Osteoblast (primary cell): ENCODE measurements at regions not wholly inside any gene's neighbourhood (a gene's known extent, or its start where the extent isn't known, plus 50 kb on each side); places are given as distances from the start of the nearest gene placed in this dataset.
A peak's percentile ranks its signal among the peaks of the same experiment; 100 is the strongest.

Source experiments
- DNase-seq: peaks from one replicate; pipeline ENCODE4 v3.0.0; 2011; ENCODE audit warnings: low spot score, mixed read lengths; ENCODE audit not compliant: insufficient read length; ENCODE audit errors: missing footprints
- H2AFZ ChIP-seq: 2 replicates; pipeline ENCODE4 v1.6.0; 2011; ENCODE audit warnings: mild to moderate bottlenecking, low read length
- H3K27ac ChIP-seq: 2 replicates; pipeline ENCODE4 v1.5.1; 2011; ENCODE audit warnings: mild to moderate bottlenecking, low read depth, low read length, moderate library complexity
- H3K27me3 ChIP-seq: 2 replicates; pipeline ENCODE4 v1.6.0; 2012; ENCODE audit warnings: mild to moderate bottlenecking, control low read depth, inconsistent platforms, low read length, moderate library complexity; ENCODE audit not compliant: insufficient read depth
- H3K36me3 ChIP-seq: 2 replicates; pipeline ENCODE4 v1.5.1; 2011; ENCODE audit warnings: mild to moderate bottlenecking, low read length, control low read depth, moderate library complexity; ENCODE audit not compliant: insufficient read depth
- H3K4me1 ChIP-seq: 2 replicates; pipeline ENCODE4 v1.5.1; 2011; ENCODE audit warnings: mild to moderate bottlenecking, low read length, control low read depth, moderate library complexity; ENCODE audit not compliant: insufficient read depth
- H3K4me2 ChIP-seq: 2 replicates; pipeline ENCODE4 v1.6.0; 2011; ENCODE audit warnings: mild to moderate bottlenecking, low read length; ENCODE audit not compliant: insufficient read depth
- H3K4me3 ChIP-seq: fragments of 200-600 bp; sonication (generic); 3 replicates; pipeline ENCODE4 v1.5.1; 2012; ENCODE audit warnings: mild to moderate bottlenecking, low read length, inconsistent platforms; ENCODE audit not compliant: insufficient read depth
- H3K79me2 ChIP-seq: 2 replicates; pipeline ENCODE4 v1.6.0; 2012; ENCODE audit warnings: mild to moderate bottlenecking, low read length, control low read depth, inconsistent platforms; ENCODE audit not compliant: insufficient read depth
- H3K9me3 ChIP-seq: 2 replicates; pipeline ENCODE4 v1.5.1; 2011; ENCODE audit warnings: low read depth, low read length, control low read depth
- H4K20me1 ChIP-seq: 2 replicates; pipeline ENCODE4 v1.6.0; 2012; ENCODE audit warnings: mild to moderate bottlenecking, low read length, control low read depth; ENCODE audit not compliant: insufficient read depth
- TF ChIP-seq, protein P1 (sequence below): IDR thresholded peaks from 2 replicates; pipeline ENCODE4 v1.5.1; 2011; ENCODE audit warnings: mild to moderate bottlenecking, low read depth, low read length, moderate library complexity; ENCODE audit errors: extremely low read depth

DNA sequence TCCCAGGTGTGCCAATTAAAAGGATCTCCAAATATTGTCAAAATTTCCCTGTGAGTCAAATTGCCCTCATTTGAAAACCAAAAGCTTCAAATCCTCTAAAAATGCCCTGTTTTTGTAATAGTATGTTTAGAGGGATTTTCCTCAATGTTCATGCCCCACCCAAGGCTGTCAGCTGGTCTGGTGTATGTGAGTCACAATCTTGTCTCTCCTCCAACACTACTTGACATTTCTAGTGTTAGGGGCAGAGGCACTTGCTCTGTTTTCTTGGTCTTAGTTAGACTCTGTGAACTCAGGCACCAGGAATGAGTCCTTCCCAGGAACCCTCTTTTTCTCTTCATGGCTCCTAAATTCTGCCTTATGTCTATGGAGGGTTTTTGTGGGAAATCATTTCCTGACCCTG lies 634.8 kb downstream of the KCNJ2 start:
- H3K4me1 ChIP-seq, result no peaks in the 10 kb centered on the region
- H3K4me2 ChIP-seq, result no peak overlapping the region
- no peak overlapping the region for H3K4me3 ChIP-seq
- H3K27ac ChIP-seq, result no peak overlapping the region
- H4K20me1 ChIP-seq, result no peaks in the 10 kb centered on the region
- H2AFZ ChIP-seq, result no peak overlapping the region
- no peaks in the 10 kb centered on the region for H3K27me3 ChIP-seq
- DNase-seq, result peak; percentile 34
- H3K79me2 ChIP-seq, result no peaks in the 10 kb centered on the region
- no peaks in the 10 kb centered on the region for H3K36me3 ChIP-seq
- TF ChIP-seq, protein P1, sequence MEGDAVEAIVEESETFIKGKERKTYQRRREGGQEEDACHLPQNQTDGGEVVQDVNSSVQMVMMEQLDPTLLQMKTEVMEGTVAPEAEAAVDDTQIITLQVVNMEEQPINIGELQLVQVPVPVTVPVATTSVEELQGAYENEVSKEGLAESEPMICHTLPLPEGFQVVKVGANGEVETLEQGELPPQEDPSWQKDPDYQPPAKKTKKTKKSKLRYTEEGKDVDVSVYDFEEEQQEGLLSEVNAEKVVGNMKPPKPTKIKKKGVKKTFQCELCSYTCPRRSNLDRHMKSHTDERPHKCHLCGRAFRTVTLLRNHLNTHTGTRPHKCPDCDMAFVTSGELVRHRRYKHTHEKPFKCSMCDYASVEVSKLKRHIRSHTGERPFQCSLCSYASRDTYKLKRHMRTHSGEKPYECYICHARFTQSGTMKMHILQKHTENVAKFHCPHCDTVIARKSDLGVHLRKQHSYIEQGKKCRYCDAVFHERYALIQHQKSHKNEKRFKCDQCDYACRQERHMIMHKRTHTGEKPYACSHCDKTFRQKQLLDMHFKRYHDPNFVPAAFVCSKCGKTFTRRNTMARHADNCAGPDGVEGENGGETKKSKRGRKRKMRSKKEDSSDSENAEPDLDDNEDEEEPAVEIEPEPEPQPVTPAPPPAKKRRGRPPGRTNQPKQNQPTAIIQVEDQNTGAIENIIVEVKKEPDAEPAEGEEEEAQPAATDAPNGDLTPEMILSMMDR, result no peak
- H3K9me3 ChIP-seq, result no peaks in the 10 kb centered on the region

DNA sequence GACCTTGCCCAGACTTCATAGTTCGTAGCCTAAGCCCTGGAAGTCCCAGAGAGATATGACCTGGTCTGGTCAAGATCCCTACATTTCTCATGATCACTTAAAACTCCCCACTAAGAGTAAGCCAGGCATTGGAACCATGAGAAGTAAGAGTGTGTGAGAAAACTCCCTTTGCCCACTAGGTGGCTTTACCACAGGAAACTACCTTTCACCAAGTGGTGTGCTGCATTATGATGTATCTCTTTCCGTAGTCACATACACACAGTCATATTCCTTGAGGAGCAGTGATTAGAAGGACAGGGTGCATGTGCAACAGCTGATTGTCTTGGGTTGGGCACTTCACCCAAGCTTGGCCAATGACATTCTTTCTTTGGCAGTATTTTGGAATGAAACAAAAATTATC lies 639.3 kb downstream of the KCNJ2 start:
- no peaks in the 10 kb centered on the region for H3K9me3 ChIP-seq
- DNase-seq, result no peak
- no peak overlapping the region for H3K27ac ChIP-seq
- no peaks in the 10 kb centered on the region for H4K20me1 ChIP-seq
- no peaks in the 10 kb centered on the region for H3K36me3 ChIP-seq
- TF ChIP-seq, protein P1, result peak; percentile 41
- H2AFZ ChIP-seq, result no peak overlapping the region
- H3K4me1 ChIP-seq, result peaks cover 6% of the 10 kb centered on the region
- no peak overlapping the region for H3K4me3 ChIP-seq
- no peaks in the 10 kb centered on the region for H3K27me3 ChIP-seq
- H3K4me2 ChIP-seq, result no peak overlapping the region
- no peaks in the 10 kb centered on the region for H3K79me2 ChIP-seq

DNA sequence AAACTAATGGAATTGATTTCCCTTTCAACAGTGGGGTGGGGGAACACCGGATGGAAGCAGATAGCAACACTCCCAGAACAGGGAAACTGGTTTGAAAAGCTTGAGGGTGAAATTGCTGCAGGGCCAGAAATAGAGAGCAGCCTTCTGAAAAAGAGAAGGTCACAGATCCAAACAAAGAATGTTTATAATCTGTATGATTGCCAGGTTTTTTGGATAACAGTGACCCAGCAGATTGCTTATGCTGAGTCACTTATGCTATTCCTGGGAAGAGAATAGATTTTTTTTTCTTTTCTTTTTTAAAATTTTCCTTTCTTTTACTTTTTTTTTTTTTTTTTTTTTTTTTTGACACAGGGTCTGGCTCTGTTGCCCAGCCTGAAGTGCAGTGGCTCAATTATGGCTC lies 641.3 kb downstream of the KCNJ2 start:
- Histone ChIP-seq H2AFZ (peak overlapping the region; percentile 43), H3K4me2 (no peak overlapping the region), H3K36me3 (no peaks in the 10 kb centered on the region), H3K9me3 (no peaks in the 10 kb centered on the region), H3K79me2 (no peaks in the 10 kb centered on the region), H4K20me1 (no peaks in the 10 kb centered on the region), H3K4me3 (no peak overlapping the region), H3K4me1 (peaks cover 6% of the 10 kb centered on the region), H3K27me3 (no peaks in the 10 kb centered on the region), H3K27ac (no peak overlapping the region)
- TF ChIP-seq, protein P1, result no peak
- no peak for DNase-seq

DNA sequence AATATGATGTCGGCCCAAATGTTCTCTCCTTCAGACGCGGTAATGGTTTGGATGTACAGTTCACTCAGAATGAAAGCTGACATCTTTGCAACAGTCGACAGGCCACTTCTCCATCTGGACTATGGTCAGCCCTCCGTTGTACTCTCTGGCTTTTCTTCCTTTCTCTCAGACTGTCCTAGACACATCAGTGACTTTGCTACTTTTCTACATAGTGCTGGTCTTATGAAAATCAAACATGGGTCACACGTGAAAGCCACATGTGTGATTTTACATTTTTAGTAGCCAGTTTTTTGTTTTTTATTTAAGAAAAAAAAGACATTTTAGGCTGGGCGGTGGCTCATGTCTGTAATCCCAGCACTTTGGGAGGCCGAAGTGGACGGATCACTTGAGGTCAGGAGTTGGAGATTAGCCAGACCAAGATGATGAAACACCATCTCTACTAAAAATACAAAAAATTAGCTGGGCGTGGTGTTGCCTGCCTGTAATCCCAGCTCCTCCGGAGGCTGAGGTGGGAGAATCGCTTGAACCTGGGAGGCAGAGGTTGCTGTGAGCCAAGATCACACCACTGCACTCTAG lies 644.1 kb downstream of the KCNJ2 start:
- TF ChIP-seq, protein P1, result no peak
- no peak overlapping the region for H3K27ac ChIP-seq
- H3K36me3 ChIP-seq, result no peaks in the 10 kb centered on the region
- DNase-seq, result no peak
- H3K4me1 ChIP-seq, result peaks cover 6% of the 10 kb centered on the region
- H4K20me1 ChIP-seq, result no peaks in the 10 kb centered on the region
- H3K79me2 ChIP-seq, result no peaks in the 10 kb centered on the region
- H3K9me3 ChIP-seq, result no peaks in the 10 kb centered on the region
- H3K4me2 ChIP-seq, result no peak overlapping the region
- no peaks in the 10 kb centered on the region for H3K27me3 ChIP-seq
- H2AFZ ChIP-seq, result peak overlapping the region; percentile 12
- no peak overlapping the region for H3K4me3 ChIP-seq
